Liver (tissue), 8 donors: ENCODE measurements at regions not wholly inside any gene's neighbourhood (a gene's known extent, or its start where the extent isn't known, plus 50 kb on each side); places are given as distances from the start of the nearest gene placed in this dataset.

Source experiments
- DNase-seq: peaks from one replicate; pipeline ENCODE4 v3.0.0-alpha.2; 2017; ENCODE audit warnings: low spot score
- H3K27ac ChIP-seq, 2 donors: one replicate each; pipeline ENCODE4 v1.7.0; 2013; ENCODE audit warnings: inconsistent platforms in 2 of 2, low read length in 2 of 2, control low read depth in 1 of 2, low read depth in 1 of 2, mild to moderate bottlenecking in 1 of 2
- H3K27me3 ChIP-seq, 4 donors: one replicate each; pipeline versions ENCODE4 v1.6.1 to v1.7.0; 2013; ENCODE audit warnings: low read length in 3 of 4, inconsistent platforms in 1 of 4, mild to moderate bottlenecking in 1 of 4, moderate library complexity in 1 of 4; ENCODE audit not compliant: control insufficient read depth in 4 of 4, insufficient read depth in 4 of 4
- H3K36me3 ChIP-seq, 4 donors: one replicate each; pipeline versions ENCODE4 v1.6.1 to v1.7.0; 2013; ENCODE audit warnings: low read length in 3 of 4, mild to moderate bottlenecking in 3 of 4, low read depth in 1 of 4, moderate library complexity in 1 of 4; ENCODE audit not compliant: control insufficient read depth in 4 of 4, insufficient read depth in 3 of 4
- H3K4me1 ChIP-seq, 4 donors: one replicate each; pipeline versions ENCODE4 v1.6.1 to v1.7.0; 2013; ENCODE audit warnings: low read length in 3 of 4, mild to moderate bottlenecking in 3 of 4, moderate library complexity in 1 of 4; ENCODE audit not compliant: control insufficient read depth in 4 of 4, insufficient read depth in 4 of 4
- H3K4me3 ChIP-seq, 3 donors: one replicate each; pipeline versions ENCODE4 v1.6.1 to v1.7.0; 2013; ENCODE audit warnings: low read length in 3 of 3, control low read depth in 1 of 3, low read depth in 1 of 3, mild to moderate bottlenecking in 1 of 3
- H3K9ac ChIP-seq, 2 donors: one replicate each; pipeline ENCODE4 v1.7.0; 2013; ENCODE audit warnings: low read length in 2 of 2, mild to moderate bottlenecking in 2 of 2, moderate library complexity in 2 of 2, control low read depth in 1 of 2, low read depth in 1 of 2
- H3K9me3 ChIP-seq, 4 donors: one replicate each; pipeline versions ENCODE4 v1.6.1 to v1.7.0; 2013; ENCODE audit warnings: low read length in 3 of 4; ENCODE audit not compliant: control insufficient read depth in 4 of 4
- EGR1 ChIP-seq, 2 donors: IDR thresholded peaks; 2 replicates each; pipeline ENCODE4 v1.6.1; 2016 to 2018; ENCODE audit warnings: antibody characterized with exemption in 2 of 2, low read depth in 2 of 2
- FOXA1 ChIP-seq: IDR thresholded peaks from 2 replicates; pipeline ENCODE4 v1.6.1; 2016; ENCODE audit warnings: antibody characterized with exemption
- FOXA2 ChIP-seq: IDR thresholded peaks from 2 replicates; pipeline ENCODE4 v1.6.1; 2016; ENCODE audit warnings: antibody characterized with exemption
- GABPA ChIP-seq, 2 donors: IDR thresholded peaks in 1 of 2; conservative IDR thresholded peaks in 1 of 2; 2 replicates each; pipeline ENCODE4 v1.6.1; 2016; ENCODE audit warnings: antibody characterized with exemption in 2 of 2, mild to moderate bottlenecking in 1 of 2, moderate library complexity in 1 of 2
- HNF4A ChIP-seq, 2 donors: conservative IDR thresholded peaks; 2 replicates each; pipeline ENCODE4 v1.6.1; 2016; ENCODE audit warnings: antibody characterized with exemption in 2 of 2, mild to moderate bottlenecking in 2 of 2
- HNF4G ChIP-seq: IDR thresholded peaks from 2 replicates; pipeline ENCODE4 v1.6.1; 2016; ENCODE audit warnings: antibody characterized with exemption
- JUND ChIP-seq, 2 donors: IDR thresholded peaks; 2 replicates each; pipeline ENCODE4 v1.6.1; 2016; ENCODE audit warnings: antibody characterized with exemption in 2 of 2
- NR2F2 ChIP-seq: IDR thresholded peaks from 2 replicates; pipeline ENCODE4 v1.6.1; 2016; ENCODE audit warnings: antibody characterized with exemption
- RAD21 ChIP-seq, 2 donors: IDR thresholded peaks; 2 replicates each; pipeline ENCODE4 v1.6.1; 2016; ENCODE audit warnings: antibody characterized with exemption in 2 of 2, mild to moderate bottlenecking in 2 of 2
- RXRA ChIP-seq, 2 donors: IDR thresholded peaks; 2 replicates each; pipeline ENCODE4 v1.6.1; 2017 to 2018; ENCODE audit warnings: antibody characterized with exemption in 2 of 2, mild to moderate bottlenecking in 1 of 2
- SP1 ChIP-seq: IDR thresholded peaks from 2 replicates; pipeline ENCODE4 v1.6.1; 2018; ENCODE audit warnings: antibody characterized with exemption, mild to moderate bottlenecking
- TAF1 ChIP-seq: conservative IDR thresholded peaks from 2 replicates; pipeline ENCODE4 v1.6.1; 2016; ENCODE audit warnings: antibody characterized with exemption, mild to moderate bottlenecking
- YY1 ChIP-seq: IDR thresholded peaks from 2 replicates; pipeline ENCODE4 v1.6.1; 2016; ENCODE audit warnings: antibody characterized with exemption, mild to moderate bottlenecking
- WGBS: extraction: QIAGEN DNeasy Blood & Tissue Kit; methylation state at CpG from one replicate; pipeline ENCODE4 v1.1.7; 2013; 5-methylcytosine and 5-hydroxymethylcytosine counted together
- TF ChIP-seq, protein P1 (sequence below): IDR thresholded peaks from 2 replicates; pipeline ENCODE4 v1.6.1; 2016; ENCODE audit warnings: antibody characterized with exemption
- TF ChIP-seq, protein P2 (sequence below): IDR thresholded peaks from 2 replicates; pipeline ENCODE4 v1.6.1; 2016; ENCODE audit warnings: antibody characterized with exemption
- TF ChIP-seq, protein P3 (sequence below): fragments of 150-350 bp; IDR thresholded peaks from 2 replicates; pipeline ENCODE4 v1.5.1; 2017; ENCODE audit warnings: improper control_type of control experiment, low read depth, low read length; ENCODE audit not compliant: missing input control
- TF ChIP-seq, protein P4 (sequence below): IDR thresholded peaks from 2 replicates; pipeline ENCODE4 v1.6.1; 2016; ENCODE audit warnings: antibody characterized with exemption, mild to moderate bottlenecking
- TF ChIP-seq, protein P5 (sequence below): IDR thresholded peaks from 2 replicates; pipeline ENCODE4 v1.6.1; 2016; ENCODE audit warnings: antibody characterized with exemption
- donor health status: healthy.
- donor health status: healthy.
- donor health status: healthy.
- donor health status: healthy.
- donor health status: healthy.

DNA sequence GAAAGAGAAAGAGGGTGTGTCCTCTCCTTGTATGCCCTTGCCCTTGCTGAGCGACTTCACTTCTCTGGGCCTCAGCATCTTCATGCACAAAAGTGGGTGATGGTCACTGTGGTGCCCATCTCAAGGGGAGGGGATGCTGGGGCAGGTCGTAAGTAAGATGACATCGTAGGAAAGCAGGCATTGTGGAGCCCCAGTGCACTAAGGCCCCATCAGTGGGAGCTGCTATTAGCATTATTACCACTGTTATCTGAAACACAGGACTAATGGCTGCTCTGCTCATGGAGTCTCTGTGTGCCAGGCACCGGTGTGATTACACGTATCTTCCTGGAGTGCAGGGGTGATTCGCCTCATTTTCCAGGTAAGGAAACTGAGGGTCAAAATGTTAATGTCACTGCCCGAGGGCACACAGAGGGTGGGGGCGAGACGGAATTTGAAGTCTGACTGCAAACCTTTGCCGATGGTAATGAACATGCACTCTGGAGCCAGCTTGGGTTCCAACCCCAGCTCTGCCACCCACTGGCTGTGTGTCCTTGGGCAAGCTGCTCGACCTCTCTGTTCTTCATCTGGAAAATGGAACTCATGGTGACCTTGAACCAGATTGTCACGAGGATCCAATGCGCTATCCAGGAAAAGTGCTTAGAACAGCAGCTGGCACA is 63.2 kb upstream of the GSE1 start:
- WGBS = 84% methylated on average over 13 of the region's 13 CpGs
- Histone ChIP-seq H3K27ac (no peak overlapping the region), H3K9ac (no peak overlapping the region), H3K36me3 (no peaks in the 10 kb centered on the region), H3K27me3 (no peaks in the 10 kb centered on the region), H3K9me3 (no peaks in the 10 kb centered on the region), H3K4me1 (peaks cover 0 to 12% (median 9%) of the 10 kb centered on the region in 4 donors), H3K4me3 (no peak overlapping the region)
- TF ChIP-seq, protein P1, sequence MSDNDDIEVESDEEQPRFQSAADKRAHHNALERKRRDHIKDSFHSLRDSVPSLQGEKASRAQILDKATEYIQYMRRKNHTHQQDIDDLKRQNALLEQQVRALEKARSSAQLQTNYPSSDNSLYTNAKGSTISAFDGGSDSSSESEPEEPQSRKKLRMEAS = no peak
- TF ChIP-seq, protein P2, sequence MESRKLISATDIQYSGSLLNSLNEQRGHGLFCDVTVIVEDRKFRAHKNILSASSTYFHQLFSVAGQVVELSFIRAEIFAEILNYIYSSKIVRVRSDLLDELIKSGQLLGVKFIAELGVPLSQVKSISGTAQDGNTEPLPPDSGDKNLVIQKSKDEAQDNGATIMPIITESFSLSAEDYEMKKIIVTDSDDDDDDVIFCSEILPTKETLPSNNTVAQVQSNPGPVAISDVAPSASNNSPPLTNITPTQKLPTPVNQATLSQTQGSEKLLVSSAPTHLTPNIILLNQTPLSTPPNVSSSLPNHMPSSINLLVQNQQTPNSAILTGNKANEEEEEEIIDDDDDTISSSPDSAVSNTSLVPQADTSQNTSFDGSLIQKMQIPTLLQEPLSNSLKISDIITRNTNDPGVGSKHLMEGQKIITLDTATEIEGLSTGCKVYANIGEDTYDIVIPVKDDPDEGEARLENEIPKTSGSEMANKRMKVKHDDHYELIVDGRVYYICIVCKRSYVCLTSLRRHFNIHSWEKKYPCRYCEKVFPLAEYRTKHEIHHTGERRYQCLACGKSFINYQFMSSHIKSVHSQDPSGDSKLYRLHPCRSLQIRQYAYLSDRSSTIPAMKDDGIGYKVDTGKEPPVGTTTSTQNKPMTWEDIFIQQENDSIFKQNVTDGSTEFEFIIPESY = no peak
- no peak for TF ChIP-seq SP1
- no peak for TF ChIP-seq GABPA (IDR thresholded peaks at IDR 0.05 in 1 of 2, conservative IDR thresholded peaks at IDR 0.05 in 1 of 2)
- TF ChIP-seq HNF4A (conservative IDR thresholded peaks at IDR 0.05) = no peak
- TF ChIP-seq, protein P3, sequence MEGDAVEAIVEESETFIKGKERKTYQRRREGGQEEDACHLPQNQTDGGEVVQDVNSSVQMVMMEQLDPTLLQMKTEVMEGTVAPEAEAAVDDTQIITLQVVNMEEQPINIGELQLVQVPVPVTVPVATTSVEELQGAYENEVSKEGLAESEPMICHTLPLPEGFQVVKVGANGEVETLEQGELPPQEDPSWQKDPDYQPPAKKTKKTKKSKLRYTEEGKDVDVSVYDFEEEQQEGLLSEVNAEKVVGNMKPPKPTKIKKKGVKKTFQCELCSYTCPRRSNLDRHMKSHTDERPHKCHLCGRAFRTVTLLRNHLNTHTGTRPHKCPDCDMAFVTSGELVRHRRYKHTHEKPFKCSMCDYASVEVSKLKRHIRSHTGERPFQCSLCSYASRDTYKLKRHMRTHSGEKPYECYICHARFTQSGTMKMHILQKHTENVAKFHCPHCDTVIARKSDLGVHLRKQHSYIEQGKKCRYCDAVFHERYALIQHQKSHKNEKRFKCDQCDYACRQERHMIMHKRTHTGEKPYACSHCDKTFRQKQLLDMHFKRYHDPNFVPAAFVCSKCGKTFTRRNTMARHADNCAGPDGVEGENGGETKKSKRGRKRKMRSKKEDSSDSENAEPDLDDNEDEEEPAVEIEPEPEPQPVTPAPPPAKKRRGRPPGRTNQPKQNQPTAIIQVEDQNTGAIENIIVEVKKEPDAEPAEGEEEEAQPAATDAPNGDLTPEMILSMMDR = no peak
- no peak for TF ChIP-seq RAD21 (IDR thresholded peaks at IDR 0.05)
- TF ChIP-seq HNF4G = no peak
- TF ChIP-seq YY1 = no peak
- no peak for TF ChIP-seq FOXA2
- no peak for TF ChIP-seq FOXA1
- no peak for TF ChIP-seq TAF1
- no peak for TF ChIP-seq RXRA (IDR thresholded peaks at IDR 0.05)
- TF ChIP-seq EGR1 (IDR thresholded peaks at IDR 0.05; ENCODE audit: low read depth in 2 of 2) = no peak
- TF ChIP-seq, protein P4, sequence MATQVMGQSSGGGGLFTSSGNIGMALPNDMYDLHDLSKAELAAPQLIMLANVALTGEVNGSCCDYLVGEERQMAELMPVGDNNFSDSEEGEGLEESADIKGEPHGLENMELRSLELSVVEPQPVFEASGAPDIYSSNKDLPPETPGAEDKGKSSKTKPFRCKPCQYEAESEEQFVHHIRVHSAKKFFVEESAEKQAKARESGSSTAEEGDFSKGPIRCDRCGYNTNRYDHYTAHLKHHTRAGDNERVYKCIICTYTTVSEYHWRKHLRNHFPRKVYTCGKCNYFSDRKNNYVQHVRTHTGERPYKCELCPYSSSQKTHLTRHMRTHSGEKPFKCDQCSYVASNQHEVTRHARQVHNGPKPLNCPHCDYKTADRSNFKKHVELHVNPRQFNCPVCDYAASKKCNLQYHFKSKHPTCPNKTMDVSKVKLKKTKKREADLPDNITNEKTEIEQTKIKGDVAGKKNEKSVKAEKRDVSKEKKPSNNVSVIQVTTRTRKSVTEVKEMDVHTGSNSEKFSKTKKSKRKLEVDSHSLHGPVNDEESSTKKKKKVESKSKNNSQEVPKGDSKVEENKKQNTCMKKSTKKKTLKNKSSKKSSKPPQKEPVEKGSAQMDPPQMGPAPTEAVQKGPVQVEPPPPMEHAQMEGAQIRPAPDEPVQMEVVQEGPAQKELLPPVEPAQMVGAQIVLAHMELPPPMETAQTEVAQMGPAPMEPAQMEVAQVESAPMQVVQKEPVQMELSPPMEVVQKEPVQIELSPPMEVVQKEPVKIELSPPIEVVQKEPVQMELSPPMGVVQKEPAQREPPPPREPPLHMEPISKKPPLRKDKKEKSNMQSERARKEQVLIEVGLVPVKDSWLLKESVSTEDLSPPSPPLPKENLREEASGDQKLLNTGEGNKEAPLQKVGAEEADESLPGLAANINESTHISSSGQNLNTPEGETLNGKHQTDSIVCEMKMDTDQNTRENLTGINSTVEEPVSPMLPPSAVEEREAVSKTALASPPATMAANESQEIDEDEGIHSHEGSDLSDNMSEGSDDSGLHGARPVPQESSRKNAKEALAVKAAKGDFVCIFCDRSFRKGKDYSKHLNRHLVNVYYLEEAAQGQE = no peak
- TF ChIP-seq, protein P5, sequence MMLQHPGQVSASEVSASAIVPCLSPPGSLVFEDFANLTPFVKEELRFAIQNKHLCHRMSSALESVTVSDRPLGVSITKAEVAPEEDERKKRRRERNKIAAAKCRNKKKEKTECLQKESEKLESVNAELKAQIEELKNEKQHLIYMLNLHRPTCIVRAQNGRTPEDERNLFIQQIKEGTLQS = no peak
- TF ChIP-seq NR2F2 = no peak
- TF ChIP-seq JUND (IDR thresholded peaks at IDR 0.05) = no peak
- no peak for DNase-seq
